Ishikawa (cell line): ENCODE measurements at regions not wholly inside any gene's neighbourhood (a gene's known extent, or its start where the extent isn't known, plus 50 kb on each side); places are given as distances from the start of the nearest gene placed in this dataset.

Experiments used
- CEBPB ChIP-seq: IDR thresholded peaks from 2 replicates; pipeline ENCODE4 v1.6.1; 2012
- EP300 ChIP-seq: IDR thresholded peaks from 2 replicates; pipeline ENCODE4 v1.6.1; 2012; ENCODE audit warnings: borderline replicate concordance
- MAX ChIP-seq: IDR thresholded peaks from 2 replicates; pipeline ENCODE4 v1.6.1; 2012
- RAD21 ChIP-seq: IDR thresholded peaks from 2 replicates; pipeline ENCODE4 v1.6.1; 2012; ENCODE audit warnings: low read depth

GRCh38 chr3:187610981-187611511 is 59.1 kb downstream of the SST start:
- TF ChIP-seq CEBPB (no peak), EP300 (no peak), MAX (no peak), RAD21 (no peak)
